HG03103 (cell line): ENCODE measurements at regions not wholly inside any gene's neighbourhood (a gene's known extent, or its start where the extent isn't known, plus 50 kb on each side); places are given as distances from the start of the nearest gene placed in this dataset.
"Not testable (repeated sequence)": the region's sequence is repeated elsewhere in the genome, so short reads cannot be mapped to it uniquely, and the experiment has no call there.

Experiments
- ATAC-seq: cut with Tn5 transposase; IDR thresholded peaks from one replicate; pipeline ENCODE4 v1.9.1; 2021; ENCODE audit warnings: low read depth; ENCODE audit not compliant: unreplicated experiment

DNA sequence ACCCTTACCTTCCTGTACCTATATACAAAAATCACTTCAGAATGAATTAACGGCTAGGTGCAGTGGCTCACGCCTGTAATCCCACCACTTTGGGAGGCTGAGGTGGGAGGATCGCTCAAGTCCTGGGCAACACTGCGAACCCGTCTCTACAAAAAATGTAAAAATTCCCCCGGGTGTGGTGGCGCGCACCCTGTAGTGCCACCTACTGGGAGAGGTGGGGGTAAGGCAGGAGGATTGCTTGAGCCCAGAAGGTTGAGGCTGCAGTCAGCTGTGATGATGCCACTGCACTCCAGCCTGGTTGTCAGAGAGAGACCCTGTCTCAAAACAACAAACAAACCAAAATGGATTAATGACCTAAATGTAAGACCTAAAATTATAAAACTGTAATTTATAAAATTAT is 307.6 kb downstream of the SPATA31A1 start:
- not testable (repeated sequence) for ATAC-seq

DNA sequence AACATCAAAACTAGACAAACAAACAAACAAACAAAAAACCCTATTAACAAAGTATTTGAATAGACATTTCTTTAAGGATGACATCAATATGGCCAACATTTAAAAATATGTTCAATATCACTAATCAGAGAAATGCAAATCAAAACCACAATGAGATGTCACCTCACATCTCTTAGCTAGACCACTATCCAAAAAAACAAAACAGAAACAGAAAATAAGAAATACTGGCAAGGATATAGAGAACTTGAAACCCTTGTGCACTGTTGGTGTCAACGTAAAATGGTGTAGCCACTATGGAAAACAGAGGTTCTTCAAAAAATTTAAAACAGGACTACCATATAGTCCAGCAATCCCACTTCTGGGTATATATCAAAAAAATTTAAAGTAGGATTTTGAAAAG is 308.2 kb downstream of the SPATA31A1 start:
- peak; percentile 63 for ATAC-seq

DNA sequence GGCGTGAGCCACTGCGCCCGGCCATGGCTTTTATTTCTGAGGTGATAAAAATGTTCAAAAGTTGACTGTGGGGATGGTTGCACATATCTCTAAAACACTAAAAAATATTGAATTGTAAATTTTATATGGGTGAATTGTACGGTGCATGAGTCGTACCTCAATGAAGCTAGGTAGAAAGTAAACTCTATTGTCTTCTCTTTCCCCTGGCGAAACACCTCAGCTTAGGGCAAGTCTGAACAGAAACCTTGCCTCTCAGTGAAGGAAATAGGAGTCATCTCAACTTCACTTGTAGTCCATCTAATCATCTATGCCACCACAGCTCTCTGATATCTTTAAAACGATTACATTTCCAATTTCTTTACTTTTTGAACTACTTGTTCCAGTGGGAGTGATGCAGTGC is 309.6 kb downstream of the SPATA31A1 start:
- not testable (repeated sequence) for ATAC-seq

DNA sequence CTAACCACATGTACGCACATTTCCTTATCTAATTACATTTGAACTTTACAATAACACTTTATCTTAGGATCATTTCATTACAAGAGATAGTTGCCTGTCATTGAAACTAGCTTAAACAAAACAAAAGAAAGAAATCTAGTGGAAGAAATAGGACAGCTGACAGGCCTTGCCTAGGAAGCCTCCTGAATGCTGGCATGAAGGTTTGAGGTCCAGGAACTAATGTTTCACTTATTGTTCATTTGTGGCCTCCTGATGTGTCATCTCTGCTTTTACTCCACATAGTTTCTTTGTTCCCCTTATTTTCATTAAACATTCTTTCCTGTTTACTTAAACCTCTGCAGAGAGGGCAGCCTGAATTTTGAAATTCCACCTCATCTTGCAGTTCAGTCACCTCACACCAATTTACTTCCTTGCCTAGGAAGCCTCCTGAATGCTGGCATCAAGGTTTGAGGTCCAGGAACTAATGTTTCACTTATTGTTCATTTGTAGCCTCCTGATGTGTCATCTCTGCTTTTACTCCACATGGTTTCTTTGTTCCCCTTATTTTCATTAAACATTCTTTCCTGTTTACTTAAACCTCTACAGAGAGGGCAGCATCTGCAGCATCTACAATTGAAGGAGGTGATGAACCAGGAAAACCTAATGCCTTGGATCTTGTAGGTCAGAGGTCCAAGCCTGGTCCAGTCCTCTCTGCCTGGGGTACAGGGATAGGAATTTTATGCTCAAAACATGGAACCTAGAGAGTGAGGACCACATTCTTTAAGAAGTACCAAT is 319.2 kb downstream of the SPATA31A1 start:
- not testable (repeated sequence) for ATAC-seq

DNA sequence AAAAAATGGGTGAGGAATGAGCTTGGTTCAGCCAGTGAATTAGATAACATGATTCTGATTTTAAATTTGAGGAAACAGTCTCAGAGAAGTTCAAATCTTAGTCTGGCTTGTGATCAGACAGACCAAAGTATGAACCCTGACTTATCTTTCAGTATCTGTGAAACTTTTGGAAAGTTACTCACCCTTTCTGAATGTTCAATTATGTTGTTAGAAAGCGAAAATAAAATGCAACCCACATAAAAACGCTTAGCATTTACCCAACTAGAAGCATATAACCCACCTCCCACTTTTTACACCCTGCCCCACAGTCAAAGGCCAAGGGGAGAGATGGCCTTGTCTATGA is 319.7 kb downstream of the SPATA31A1 start:
- not testable (repeated sequence) for ATAC-seq

DNA sequence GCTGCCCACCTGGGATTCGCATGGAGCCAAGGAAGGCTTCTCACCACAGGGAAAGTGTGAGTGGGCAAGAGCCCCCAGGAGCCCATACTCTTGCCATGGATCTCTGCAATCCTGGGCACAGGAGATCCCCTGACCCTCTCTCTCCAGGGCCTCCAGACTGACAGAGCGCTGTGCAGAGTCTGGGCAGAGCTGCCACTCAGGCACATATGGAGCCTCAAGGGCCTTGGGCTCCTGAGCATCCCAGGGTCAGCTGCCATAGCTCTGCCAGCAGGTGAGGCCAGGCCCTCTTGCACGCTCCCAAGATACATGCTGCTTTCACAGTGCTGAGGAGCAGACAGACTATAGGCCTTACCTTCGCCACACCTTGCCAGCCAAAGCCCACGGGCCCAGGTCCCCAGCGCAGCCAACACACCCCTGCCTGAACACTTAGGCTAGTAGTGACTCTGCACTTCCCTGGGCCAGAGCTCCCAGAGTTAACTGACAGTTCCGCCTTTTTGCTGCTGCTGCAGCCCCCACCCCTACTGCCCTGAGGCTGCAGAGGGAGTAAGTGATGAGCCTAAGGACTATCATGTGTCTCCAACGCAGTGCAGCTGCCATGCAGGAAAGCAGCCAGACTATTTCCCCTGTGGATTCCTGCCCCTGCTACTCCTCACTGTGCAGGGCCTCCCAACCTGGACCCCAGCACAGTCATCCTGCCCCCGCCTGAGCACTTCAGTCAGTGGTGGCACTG is 323.2 kb downstream of the SPATA31A1 start:
- not testable (repeated sequence) for ATAC-seq

DNA sequence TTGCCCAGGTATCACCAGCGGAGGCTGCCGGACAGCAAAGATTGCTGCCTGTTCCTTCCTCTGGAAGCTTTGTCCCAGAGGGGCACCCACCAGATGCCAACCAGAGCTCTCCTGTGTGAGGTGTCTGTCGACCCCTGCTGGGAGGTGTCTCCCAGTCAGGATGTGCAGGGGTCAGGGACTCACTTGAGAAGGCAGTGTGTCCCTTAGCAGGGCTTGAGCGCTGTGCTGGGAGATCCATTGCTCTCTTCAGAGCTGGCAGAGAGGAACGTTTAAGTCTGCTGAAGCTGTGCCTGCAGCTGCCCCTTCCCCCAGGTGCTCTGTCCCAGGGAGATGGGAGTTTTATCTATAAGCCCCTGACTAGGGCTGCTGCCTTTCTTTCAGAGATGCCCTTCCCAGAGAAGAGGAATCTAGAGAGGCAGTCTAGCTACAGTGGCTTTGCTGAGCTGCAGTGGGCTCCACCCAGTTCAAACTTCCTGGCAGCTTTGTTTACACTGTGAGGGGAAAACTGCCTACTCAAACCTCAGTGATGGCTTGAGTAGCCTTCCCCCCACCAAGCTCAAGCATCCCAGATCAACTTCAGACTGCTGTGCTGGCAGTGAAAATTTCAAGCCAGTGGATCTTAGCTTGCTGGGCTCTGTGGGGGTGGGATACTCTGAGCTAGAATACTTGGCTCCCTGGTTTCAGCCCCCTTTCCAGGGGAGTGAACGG is 325.4 kb downstream of the SPATA31A1 start:
- ATAC-seq = not testable (repeated sequence)

DNA sequence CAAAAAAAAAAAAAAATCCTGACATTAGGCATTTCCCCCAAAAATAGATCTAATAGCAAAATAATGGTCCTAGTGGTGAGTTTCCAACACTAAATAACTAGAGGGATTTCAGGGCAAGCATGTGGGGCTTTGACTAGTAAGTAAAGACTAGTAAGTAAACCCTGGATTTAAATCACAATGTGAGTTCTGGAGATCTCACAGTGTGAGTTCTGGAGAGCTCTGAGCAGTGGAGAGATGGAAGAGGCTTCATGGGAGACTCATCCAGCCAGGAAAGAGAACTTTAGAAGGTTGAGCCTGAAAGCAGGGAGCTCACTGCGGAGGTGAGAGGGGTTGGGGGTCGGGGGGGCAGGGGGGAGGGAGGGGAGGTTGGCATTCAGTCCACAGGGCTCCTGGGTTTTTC is 373.4 kb downstream of the SPATA31A1 start:
- not testable (repeated sequence) for ATAC-seq

DNA sequence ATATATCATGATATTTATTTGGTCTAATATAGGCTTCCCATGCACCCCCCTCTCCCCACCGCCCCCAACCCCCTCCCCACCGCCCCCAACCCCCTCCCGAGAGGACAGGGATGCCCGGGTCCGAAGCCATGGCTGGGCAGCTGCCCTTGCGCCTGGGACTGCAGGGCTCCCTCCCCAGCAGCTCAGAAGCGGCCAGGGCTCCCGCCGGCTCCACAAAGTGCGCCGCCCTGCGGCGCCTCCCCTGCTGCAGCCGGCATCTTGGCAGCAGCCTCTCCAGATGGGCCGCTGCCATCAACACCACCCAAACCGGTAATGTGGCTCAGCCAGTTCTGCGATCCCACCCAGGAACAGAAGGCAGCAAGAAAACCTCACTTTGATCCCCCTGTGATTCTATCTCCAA is 389.4 kb downstream of the SPATA31A1 start:
- not testable (repeated sequence) for ATAC-seq

DNA sequence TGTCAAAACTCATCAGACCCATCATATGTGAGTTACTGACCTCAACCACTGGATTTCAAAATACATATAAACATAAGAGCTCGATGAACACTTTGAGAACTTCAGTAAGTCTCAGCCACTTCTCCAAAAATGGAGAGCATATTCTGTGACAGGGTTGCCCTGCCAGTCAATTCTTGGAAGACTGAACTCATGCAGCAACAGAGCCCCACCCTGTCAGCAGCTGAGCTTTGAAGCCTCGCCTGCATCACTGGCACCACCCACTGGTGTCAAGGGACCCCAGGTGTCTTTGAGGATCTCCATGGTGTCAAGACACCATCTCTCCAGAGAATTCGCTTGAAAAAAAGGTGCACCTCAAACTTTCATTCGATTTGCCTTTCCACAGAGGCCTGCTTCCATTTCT is 420.1 kb downstream of the SPATA31A1 start:
- not testable (repeated sequence) for ATAC-seq

DNA sequence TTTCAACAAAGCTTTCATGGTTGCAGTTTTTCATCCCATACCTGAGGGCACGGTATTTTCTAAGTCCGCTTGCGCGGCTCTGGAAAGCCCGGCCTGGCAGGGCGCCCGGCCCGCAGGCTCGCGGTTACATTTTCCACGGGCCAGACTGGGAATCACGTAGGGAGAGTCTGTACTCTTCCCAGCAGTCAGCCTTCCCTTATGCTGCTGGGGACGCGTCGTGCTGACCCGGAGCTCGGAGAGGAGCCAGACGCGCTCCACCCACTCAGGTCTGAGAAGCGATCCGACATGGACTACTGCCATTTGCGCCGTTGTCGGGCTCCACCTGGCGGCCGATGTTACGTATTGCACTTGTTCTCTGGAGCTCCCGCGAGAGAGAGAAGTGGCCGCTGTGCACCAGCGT is 435.9 kb downstream of the SPATA31A1 start:
- ATAC-seq = peak; percentile 100

DNA sequence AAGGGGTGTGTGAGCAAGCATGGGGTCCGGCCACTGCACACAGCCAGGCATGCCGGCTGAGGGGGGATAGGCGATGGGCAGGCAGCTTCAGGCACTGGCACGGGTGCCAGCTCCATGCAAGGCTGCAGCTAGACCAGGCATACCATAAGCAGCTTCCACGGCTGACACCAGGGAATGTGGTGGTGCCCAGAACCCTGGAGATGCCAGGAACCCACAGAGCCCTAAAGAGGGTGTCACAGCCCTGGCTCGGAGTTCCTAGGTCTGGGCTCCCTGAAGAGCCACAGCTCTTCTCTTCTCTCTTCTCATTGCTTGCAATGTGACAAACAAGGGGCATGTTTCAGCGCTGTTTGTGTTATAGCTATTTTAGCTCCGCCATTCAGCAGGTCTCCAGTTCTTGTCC is 442.5 kb downstream of the SPATA31A1 start:
- ATAC-seq = not testable (repeated sequence)

DNA sequence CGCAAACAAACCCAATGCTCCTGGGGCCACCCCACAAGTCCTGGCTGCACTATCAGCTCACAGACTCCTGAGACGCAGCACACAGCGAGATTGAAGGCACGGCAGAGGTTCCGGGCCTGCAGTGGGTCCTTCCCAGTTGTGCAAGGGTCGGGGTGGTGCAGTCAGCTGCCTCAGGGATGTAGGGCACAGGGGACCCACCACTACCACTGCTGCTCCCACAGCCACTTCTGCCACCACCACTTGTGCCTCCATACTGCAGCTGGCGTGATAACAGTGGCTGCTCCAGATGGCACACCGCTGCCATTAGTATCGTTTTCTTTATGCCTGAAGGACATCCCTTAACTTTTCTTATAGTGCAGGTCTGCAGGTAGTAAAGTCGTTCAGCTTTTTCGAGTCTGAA is 443.8 kb downstream of the SPATA31A1 start:
- ATAC-seq = not testable (repeated sequence)

DNA sequence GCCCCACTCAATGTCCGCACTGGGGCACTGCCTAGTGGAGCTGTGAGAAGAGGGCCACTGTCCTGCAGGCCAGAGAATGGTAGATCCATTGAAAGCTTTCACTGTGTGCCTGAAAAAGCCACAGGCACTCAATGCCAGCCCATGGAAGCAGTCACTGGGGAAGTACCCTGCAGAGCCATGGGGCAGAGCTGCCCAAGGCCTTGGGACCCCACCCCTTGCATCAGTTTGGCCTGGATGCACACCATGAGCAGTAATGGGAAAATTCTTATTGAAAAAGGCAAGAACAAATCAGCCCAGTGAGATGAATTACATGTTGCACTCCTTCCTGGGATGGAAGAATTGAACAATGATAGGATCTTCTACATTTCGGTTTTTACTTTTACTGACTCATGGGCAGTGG is 447.1 kb downstream of the SPATA31A1 start:
- not testable (repeated sequence) for ATAC-seq

DNA sequence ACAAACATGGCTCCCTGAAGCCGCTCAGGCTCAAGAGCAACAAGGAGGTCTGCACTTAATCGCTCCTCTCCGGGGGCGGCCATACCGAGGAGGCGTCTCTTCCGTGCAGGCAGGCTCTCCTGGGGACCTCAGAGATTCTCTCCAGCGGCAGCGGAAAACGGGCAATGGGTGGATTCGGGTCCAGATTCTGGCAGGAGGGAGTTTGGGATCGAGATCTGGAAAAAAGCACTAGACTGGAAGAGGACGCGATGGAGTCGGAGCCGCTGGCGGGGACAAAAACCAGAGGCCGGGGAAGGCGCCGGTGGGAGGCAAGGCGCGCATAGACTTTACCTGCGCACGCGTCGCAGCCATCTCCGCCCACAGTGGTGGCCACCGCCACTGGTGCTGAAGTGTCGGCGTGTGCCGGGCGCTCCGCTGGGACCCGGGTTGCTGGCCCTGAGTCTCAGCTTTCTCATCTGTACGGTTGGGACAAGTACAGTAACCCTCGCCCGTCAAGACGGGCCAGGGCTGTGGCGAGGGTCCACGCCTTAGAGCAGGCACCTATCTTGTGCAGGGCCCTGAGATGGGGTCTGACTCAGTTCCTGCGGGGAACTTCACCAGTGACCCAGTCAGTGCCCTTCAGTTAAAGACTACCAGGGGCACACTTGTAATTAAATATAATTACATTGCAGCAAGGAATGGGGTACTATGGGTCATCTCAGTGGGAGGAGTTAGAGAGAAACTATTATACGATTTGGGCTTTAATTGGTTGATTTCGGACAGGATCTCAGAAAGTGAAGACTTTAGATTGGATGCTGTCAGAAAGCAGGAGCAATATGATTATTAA is 454.1 kb downstream of the SPATA31A1 start:
- ATAC-seq = peak; percentile 92

DNA sequence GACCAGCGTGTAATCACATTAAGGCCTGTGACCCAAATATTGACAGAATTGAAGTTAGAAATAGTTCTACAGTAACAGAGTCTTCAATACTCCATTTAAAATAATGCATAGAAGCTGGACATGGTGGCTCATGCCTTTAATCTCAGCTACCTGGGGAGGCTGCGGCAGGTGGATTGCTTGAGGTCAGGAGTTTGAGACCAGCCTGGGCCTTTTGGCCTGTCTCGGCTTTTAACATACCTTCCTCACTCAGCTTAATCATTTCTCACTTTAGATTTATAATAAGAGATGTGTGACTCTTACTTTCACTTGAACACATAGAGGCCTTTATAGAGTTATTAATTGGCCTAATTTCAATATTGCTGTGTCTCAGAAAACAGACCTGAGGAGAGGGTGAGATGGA is 454.9 kb downstream of the SPATA31A1 start:
- not testable (repeated sequence) for ATAC-seq

DNA sequence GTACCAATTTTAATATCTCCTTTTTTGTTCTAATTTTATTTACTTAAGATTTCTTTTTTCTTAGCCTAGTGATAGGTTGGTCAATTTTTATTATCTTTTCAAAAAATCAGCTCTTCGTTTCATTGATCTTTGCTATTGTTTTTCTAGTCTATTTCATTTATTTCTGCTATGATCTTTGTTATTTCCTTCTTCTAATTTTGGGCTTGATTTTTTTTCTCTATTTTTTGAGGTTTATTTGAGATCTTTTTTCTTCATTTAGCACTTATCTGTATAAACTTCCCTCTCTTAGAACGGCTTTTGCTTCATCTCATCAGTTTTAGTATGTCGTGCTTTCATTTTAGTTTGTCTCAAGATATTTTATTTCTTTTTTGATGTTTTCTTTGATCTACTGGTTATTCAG is 456.1 kb downstream of the SPATA31A1 start:
- not testable (repeated sequence) for ATAC-seq

DNA sequence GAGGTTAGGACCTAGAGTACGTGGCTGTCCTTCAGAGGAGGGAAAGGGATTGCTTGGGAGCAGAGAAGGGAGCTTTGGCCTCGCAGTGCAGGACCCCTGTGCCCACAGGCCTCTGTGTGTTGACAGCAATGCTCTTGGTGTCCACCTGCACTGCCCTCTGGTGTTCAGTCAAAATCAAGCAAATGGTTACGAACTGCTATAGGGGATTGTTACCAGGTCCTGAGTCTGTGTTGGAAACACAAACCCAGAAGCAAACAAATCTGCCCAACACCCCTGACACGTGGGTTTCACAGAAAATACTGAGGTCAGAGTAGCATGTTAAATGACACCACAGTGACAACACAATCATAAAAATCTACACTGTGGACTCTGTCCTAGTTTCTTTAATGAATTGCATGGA is 473.0 kb downstream of the SPATA31A1 start:
- ATAC-seq = not testable (repeated sequence)
